ENCODE measurements at regions not wholly inside any gene's neighbourhood (a gene's known extent, or its start where the extent isn't known, plus 50 kb on each side); places are given as distances from the start of the nearest gene placed in this dataset.

- H2AFZ ChIP-seq (ENCODE audit: low read length): no peak overlapping the region
- H3K27me3 ChIP-seq (ENCODE audit: control insufficient read depth in 3 of 3, insufficient read depth in 3 of 3, low read depth in 1 of 3, low read length in 3 of 3): no peaks in the 10 kb centered on the region
- no peaks in the 10 kb centered on the region for H3K4me1 ChIP-seq (ENCODE audit: control insufficient read depth in 2 of 2, insufficient read depth in 1 of 2, low read depth in 1 of 2, low read length in 2 of 2)
- H3K9ac ChIP-seq (ENCODE audit: low read depth, low read length, poor library complexity): no peak overlapping the region
- H3K27ac ChIP-seq (replicated peaks; ENCODE audit: low read length): no peak overlapping the region
- H3K79me1 ChIP-seq (ENCODE audit: low read depth, low read length): no peaks in the 10 kb centered on the region
- no peak for DNase-seq (ENCODE audit: low spot score)
- no peak overlapping the region for H2BK12ac ChIP-seq (ENCODE audit: low read length)
- no peak overlapping the region for H4K91ac ChIP-seq (ENCODE audit: low read depth, low read length, poor library complexity)
- no peak overlapping the region for H3K4me2 ChIP-seq (ENCODE audit: insufficient read depth, low read length, poor library complexity, severe bottlenecking)
- H3K4me3 ChIP-seq (ENCODE audit: low read length in 2 of 2): no peak overlapping the region
- H3K9me3 ChIP-seq (replicated peaks in 1 of 2; ENCODE audit: control insufficient read depth in 2 of 2, insufficient read depth in 1 of 2, low read depth in 1 of 2, low read length in 2 of 2): no peaks in the 10 kb centered on the region
- no peak overlapping the region for H3K4ac ChIP-seq (ENCODE audit: low read length)
- no peak overlapping the region for H2AK5ac ChIP-seq (ENCODE audit: low read depth, low read length)
- no peak overlapping the region for H3K23ac ChIP-seq (ENCODE audit: low read depth, low read length, poor library complexity)
- no peak overlapping the region for H2BK120ac ChIP-seq (ENCODE audit: low read depth, low read length)
- H4K8ac ChIP-seq (ENCODE audit: low read depth, low read length): no peak overlapping the region
- H3K18ac ChIP-seq (ENCODE audit: low read length): no peak overlapping the region
- H3K14ac ChIP-seq (ENCODE audit: low read length): no peak overlapping the region
- H2BK15ac ChIP-seq (ENCODE audit: low read length): no peak overlapping the region
- WGBS, 2 donors (ENCODE audit: extremely low coverage in 2 of 2, insufficient read length in 2 of 2, insufficient replicate concordance in 1 of 2): no CpG with 5 or more reads among the region's 4 CpGs
- no peak overlapping the region for H2BK5ac ChIP-seq (ENCODE audit: low read length)
- no peaks in the 10 kb centered on the region for H3K36me3 ChIP-seq (replicated peaks in 1 of 2; ENCODE audit: control insufficient read depth in 2 of 2, insufficient read depth in 2 of 2, low read length in 2 of 2)
These were observed 340.5 kb upstream of the MAOA start for GRCh38 chrX:43315622-43316021.

- H3K27ac ChIP-seq (replicated peaks; ENCODE audit: low read length): no peak overlapping the region
- H3K4ac ChIP-seq (ENCODE audit: low read length): no peak overlapping the region
- H3K79me1 ChIP-seq (ENCODE audit: low read depth, low read length): no peaks in the 10 kb centered on the region
- no peak overlapping the region for H3K23ac ChIP-seq (ENCODE audit: low read depth, low read length, poor library complexity)
- H3K4me1 ChIP-seq (ENCODE audit: control insufficient read depth in 2 of 2, insufficient read depth in 1 of 2, low read depth in 1 of 2, low read length in 2 of 2): no peaks in the 10 kb centered on the region
- no peaks in the 10 kb centered on the region for H3K27me3 ChIP-seq (ENCODE audit: control insufficient read depth in 3 of 3, insufficient read depth in 3 of 3, low read depth in 1 of 3, low read length in 3 of 3)
- H3K36me3 ChIP-seq (replicated peaks in 1 of 2; ENCODE audit: control insufficient read depth in 2 of 2, insufficient read depth in 2 of 2, low read length in 2 of 2): no peaks in the 10 kb centered on the region
- no peak overlapping the region for H3K9ac ChIP-seq (ENCODE audit: low read depth, low read length, poor library complexity)
- H2BK12ac ChIP-seq (ENCODE audit: low read length): no peak overlapping the region
- no peak overlapping the region for H2BK15ac ChIP-seq (ENCODE audit: low read length)
- no peak overlapping the region for H3K4me3 ChIP-seq (ENCODE audit: low read length in 2 of 2)
- no peak overlapping the region for H4K91ac ChIP-seq (ENCODE audit: low read depth, low read length, poor library complexity)
- no peak overlapping the region for H4K8ac ChIP-seq (ENCODE audit: low read depth, low read length)
- H3K14ac ChIP-seq (ENCODE audit: low read length): no peak overlapping the region
- no peak overlapping the region for H3K4me2 ChIP-seq (ENCODE audit: insufficient read depth, low read length, poor library complexity, severe bottlenecking)
- H2AK5ac ChIP-seq (ENCODE audit: low read depth, low read length): no peak overlapping the region
- no peak overlapping the region for H2BK120ac ChIP-seq (ENCODE audit: low read depth, low read length)
- no peak for DNase-seq (ENCODE audit: low spot score)
- no CpG with 5 or more reads among the region's 2 CpGs for WGBS, 2 donors (ENCODE audit: extremely low coverage in 2 of 2, insufficient read length in 2 of 2, insufficient replicate concordance in 1 of 2)
- H2BK5ac ChIP-seq (ENCODE audit: low read length): no peak overlapping the region
- no peak overlapping the region for H3K18ac ChIP-seq (ENCODE audit: low read length)
- H3K9me3 ChIP-seq (replicated peaks in 1 of 2; ENCODE audit: control insufficient read depth in 2 of 2, insufficient read depth in 1 of 2, low read depth in 1 of 2, low read length in 2 of 2): no peaks in the 10 kb centered on the region
- no peak overlapping the region for H2AFZ ChIP-seq (ENCODE audit: low read length)
These were observed 340.0 kb upstream of the MAOA start for GRCh38 chrX:43316146-43316545.

- H4K8ac ChIP-seq (ENCODE audit: low read depth, low read length): no peak overlapping the region
- H3K36me3 ChIP-seq (replicated peaks in 1 of 2; ENCODE audit: control insufficient read depth in 2 of 2, insufficient read depth in 2 of 2, low read length in 2 of 2): no peaks in the 10 kb centered on the region
- H2BK120ac ChIP-seq (ENCODE audit: low read depth, low read length): no peak overlapping the region
- H2AK5ac ChIP-seq (ENCODE audit: low read depth, low read length): no peak overlapping the region
- H3K18ac ChIP-seq (ENCODE audit: low read length): no peak overlapping the region
- H3K23ac ChIP-seq (ENCODE audit: low read depth, low read length, poor library complexity): no peak overlapping the region
- H3K14ac ChIP-seq (ENCODE audit: low read length): no peak overlapping the region
- H3K4me1 ChIP-seq (ENCODE audit: control insufficient read depth in 2 of 2, insufficient read depth in 1 of 2, low read depth in 1 of 2, low read length in 2 of 2): no peaks in the 10 kb centered on the region
- H3K79me1 ChIP-seq (ENCODE audit: low read depth, low read length): no peaks in the 10 kb centered on the region
- no CpG with 5 or more reads among the region's 1 CpG for WGBS, 2 donors (ENCODE audit: extremely low coverage in 2 of 2, insufficient read length in 2 of 2, insufficient replicate concordance in 1 of 2)
- H3K4ac ChIP-seq (ENCODE audit: low read length): no peak overlapping the region
- H3K4me3 ChIP-seq (ENCODE audit: low read length in 2 of 2): no peak overlapping the region
- no peak overlapping the region for H3K4me2 ChIP-seq (ENCODE audit: insufficient read depth, low read length, poor library complexity, severe bottlenecking)
- H3K27ac ChIP-seq (replicated peaks; ENCODE audit: low read length): no peak overlapping the region
- no peak for DNase-seq (ENCODE audit: low spot score)
- no peaks in the 10 kb centered on the region for H3K27me3 ChIP-seq (ENCODE audit: control insufficient read depth in 3 of 3, insufficient read depth in 3 of 3, low read depth in 1 of 3, low read length in 3 of 3)
- H2BK15ac ChIP-seq (ENCODE audit: low read length): no peak overlapping the region
- H2BK5ac ChIP-seq (ENCODE audit: low read length): no peak overlapping the region
- no peak overlapping the region for H2AFZ ChIP-seq (ENCODE audit: low read length)
- no peak overlapping the region for H2BK12ac ChIP-seq (ENCODE audit: low read length)
- no peak overlapping the region for H4K91ac ChIP-seq (ENCODE audit: low read depth, low read length, poor library complexity)
- H3K9me3 ChIP-seq (replicated peaks in 1 of 2; ENCODE audit: control insufficient read depth in 2 of 2, insufficient read depth in 1 of 2, low read depth in 1 of 2, low read length in 2 of 2): no peaks in the 10 kb centered on the region
- no peak overlapping the region for H3K9ac ChIP-seq (ENCODE audit: low read depth, low read length, poor library complexity)
These were observed 338.7 kb upstream of the MAOA start for GRCh38 chrX:43317378-43317777.

- H3K9me3 ChIP-seq (replicated peaks in 1 of 2; ENCODE audit: control insufficient read depth in 2 of 2, insufficient read depth in 1 of 2, low read depth in 1 of 2, low read length in 2 of 2): peaks cover 0 to 3% of the 10 kb centered on the region in 2 donors
- H2AK5ac ChIP-seq (ENCODE audit: low read depth, low read length): no peak overlapping the region
- no peaks in the 10 kb centered on the region for H3K27me3 ChIP-seq (ENCODE audit: control insufficient read depth in 3 of 3, insufficient read depth in 3 of 3, low read depth in 1 of 3, low read length in 3 of 3)
- H3K18ac ChIP-seq (ENCODE audit: low read length): no peak overlapping the region
- H3K4me2 ChIP-seq (ENCODE audit: insufficient read depth, low read length, poor library complexity, severe bottlenecking): no peak overlapping the region
- no peaks in the 10 kb centered on the region for H3K36me3 ChIP-seq (replicated peaks in 1 of 2; ENCODE audit: control insufficient read depth in 2 of 2, insufficient read depth in 2 of 2, low read length in 2 of 2)
- H2BK5ac ChIP-seq (ENCODE audit: low read length): no peak overlapping the region
- no peak overlapping the region for H3K9ac ChIP-seq (ENCODE audit: low read depth, low read length, poor library complexity)
- H2BK120ac ChIP-seq (ENCODE audit: low read depth, low read length): no peak overlapping the region
- no peak overlapping the region for H3K23ac ChIP-seq (ENCODE audit: low read depth, low read length, poor library complexity)
- H3K14ac ChIP-seq (ENCODE audit: low read length): no peak overlapping the region
- H2BK15ac ChIP-seq (ENCODE audit: low read length): no peak overlapping the region
- DNase-seq (ENCODE audit: low spot score): no peak
- no peak overlapping the region for H2AFZ ChIP-seq (ENCODE audit: low read length)
- H3K4ac ChIP-seq (ENCODE audit: low read length): no peak overlapping the region
- WGBS, 2 donors (ENCODE audit: extremely low coverage in 2 of 2, insufficient read length in 2 of 2, insufficient replicate concordance in 1 of 2): no CpG with 5 or more reads among the region's 9 CpGs
- H3K27ac ChIP-seq (replicated peaks; ENCODE audit: low read length): no peak overlapping the region
- H2BK12ac ChIP-seq (ENCODE audit: low read length): no peak overlapping the region
- H3K4me1 ChIP-seq (ENCODE audit: control insufficient read depth in 2 of 2, insufficient read depth in 1 of 2, low read depth in 1 of 2, low read length in 2 of 2): no peaks in the 10 kb centered on the region
- no peak overlapping the region for H4K8ac ChIP-seq (ENCODE audit: low read depth, low read length)
- H3K4me3 ChIP-seq (ENCODE audit: low read length in 2 of 2): no peak overlapping the region
- H4K91ac ChIP-seq (ENCODE audit: low read depth, low read length, poor library complexity): no peak overlapping the region
- H3K79me1 ChIP-seq (ENCODE audit: low read depth, low read length): no peaks in the 10 kb centered on the region
These were observed 327.6 kb upstream of the MAOA start for GRCh38 chrX:43328358-43328946.
